CD4-positive, alpha-beta T cell treated with Interleukin-6 at 100 ng/mL for 8 hours (primary cell): ENCODE measurements at regions not wholly inside any gene's neighbourhood (a gene's known extent, or its start where the extent isn't known, plus 50 kb on each side); places are given as distances from the start of the nearest gene placed in this dataset.

Experiments used
- DNase-seq: peaks from one replicate; pipeline ENCODE4 v3.0.0-alpha.2; 2020; ENCODE audit warnings: mixed read lengths, low spot score

GRCh38 chr13:39938596-39938995, 283.1 kb downstream of the COG6 start:
- DNase-seq = no peak

DNA sequence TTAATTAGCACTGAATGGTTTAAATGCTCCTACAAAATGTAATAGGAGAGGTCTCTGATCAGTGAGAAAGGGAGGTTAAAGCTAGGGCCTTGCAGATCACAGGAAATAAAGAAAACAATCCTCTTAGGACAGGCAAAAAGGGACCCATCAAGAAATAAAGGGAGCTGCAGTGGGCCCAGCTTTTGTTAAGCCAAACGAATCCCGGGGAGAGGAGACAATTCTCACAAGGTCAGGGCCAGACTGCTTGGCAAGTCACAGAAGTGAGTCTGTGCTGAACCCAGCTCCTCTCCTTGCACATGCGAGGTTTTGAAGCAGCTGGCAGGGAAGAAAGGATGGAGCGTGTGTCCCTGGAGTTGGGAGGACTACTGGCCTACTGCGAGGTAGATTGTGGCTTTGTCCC, 285.8 kb downstream of the COG6 start:
- DNase-seq = no peak

GRCh38 chr13:39941911-39942551, 286.6 kb downstream of the COG6 start:
- DNase-seq = no peak

DNA sequence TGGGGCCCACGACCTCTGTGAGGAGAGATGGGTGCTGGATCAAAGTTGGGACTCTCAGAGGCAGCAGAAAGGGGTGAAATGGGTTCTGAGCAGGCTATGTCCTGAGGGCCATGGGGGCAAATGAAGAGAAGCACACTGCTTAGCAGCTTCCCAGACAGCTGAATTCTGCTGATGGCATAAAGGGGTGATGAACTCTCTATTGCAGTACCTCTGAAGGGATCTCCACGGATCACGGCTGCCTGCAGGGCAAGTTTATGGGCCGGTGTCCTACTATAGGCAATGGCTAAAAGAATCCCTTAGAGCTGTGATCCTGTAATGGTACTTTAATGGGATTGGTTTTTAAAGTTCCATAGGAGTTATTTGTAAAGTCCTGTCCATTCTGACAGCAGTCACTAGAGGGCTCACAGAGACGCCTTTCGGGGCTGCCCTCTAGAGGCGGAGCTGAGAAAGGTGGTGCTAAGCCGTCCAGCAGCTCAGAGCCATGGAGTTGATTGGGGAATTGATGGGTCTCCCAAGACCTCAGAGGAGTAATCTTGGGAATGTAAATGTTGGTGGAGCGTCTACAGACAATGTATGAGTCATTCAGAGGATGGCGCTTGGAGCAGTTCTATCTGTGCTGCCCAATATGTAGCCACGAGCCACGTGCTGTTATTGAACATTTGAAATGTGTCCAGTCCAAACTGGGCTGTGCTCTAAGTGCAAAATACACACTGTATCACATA, 287.3 kb downstream of the COG6 start:
- DNase-seq = peak; percentile 75

DNA sequence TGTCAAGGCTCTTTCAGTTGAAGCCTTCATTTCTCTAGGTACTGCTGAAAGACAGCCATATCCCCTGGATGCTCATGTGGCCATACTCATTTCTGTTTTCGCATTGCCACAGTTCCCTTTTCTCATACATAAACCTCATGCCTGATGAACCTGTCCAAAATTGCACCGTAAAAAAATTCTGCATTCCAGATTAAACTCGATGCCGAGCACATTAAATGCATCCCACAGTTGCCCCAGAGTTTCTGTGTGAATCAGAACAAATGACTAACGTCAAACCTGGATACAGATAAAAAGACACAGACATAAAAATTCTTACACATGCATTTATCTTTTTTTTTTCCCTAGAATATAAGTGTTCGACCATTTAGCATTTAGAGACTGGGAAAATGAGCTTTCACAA, 288.2 kb downstream of the COG6 start:
- DNase-seq = no peak

GRCh38 chr13:39945226-39945625, 289.8 kb downstream of the COG6 start:
- DNase-seq = no peak

DNA sequence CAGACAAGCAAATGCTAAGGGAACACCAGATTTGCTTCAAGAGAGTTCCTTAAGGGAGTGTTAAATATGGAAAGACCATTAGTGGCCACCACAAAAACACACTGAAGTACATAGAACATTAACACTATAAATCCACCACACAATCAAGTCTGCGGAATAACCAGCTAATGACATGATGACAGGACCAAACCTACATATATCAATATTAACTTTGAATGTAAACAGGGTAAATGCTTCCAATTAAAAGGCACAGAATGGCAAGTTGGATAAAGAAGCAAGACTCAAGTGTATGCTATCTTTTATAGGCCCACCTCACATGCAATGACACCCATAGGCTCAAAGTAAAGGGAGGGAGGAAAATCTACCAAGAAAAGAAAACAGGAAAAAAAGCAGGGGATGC, 291.3 kb downstream of the COG6 start:
- DNase-seq = no peak

DNA sequence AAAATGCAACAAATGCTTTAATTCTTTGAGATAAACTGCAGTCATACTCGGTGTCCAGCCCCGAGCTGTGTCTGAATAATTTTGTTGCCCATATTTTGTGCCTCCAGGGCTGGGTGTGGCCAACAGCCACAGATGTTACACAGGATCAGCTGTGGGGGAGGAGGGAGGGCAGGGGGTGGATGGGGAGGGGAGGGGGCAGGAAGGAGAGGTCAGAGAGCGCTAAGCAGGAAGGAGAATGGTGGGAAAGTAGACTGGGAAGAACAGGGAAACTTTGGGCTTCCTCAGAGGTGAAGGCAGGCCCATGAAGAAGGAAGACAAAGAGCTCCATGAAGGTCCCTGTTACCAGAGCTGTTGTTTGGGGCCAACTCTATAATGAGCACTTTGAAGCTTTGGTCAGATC, 295.8 kb downstream of the COG6 start:
- no peak for DNase-seq

DNA sequence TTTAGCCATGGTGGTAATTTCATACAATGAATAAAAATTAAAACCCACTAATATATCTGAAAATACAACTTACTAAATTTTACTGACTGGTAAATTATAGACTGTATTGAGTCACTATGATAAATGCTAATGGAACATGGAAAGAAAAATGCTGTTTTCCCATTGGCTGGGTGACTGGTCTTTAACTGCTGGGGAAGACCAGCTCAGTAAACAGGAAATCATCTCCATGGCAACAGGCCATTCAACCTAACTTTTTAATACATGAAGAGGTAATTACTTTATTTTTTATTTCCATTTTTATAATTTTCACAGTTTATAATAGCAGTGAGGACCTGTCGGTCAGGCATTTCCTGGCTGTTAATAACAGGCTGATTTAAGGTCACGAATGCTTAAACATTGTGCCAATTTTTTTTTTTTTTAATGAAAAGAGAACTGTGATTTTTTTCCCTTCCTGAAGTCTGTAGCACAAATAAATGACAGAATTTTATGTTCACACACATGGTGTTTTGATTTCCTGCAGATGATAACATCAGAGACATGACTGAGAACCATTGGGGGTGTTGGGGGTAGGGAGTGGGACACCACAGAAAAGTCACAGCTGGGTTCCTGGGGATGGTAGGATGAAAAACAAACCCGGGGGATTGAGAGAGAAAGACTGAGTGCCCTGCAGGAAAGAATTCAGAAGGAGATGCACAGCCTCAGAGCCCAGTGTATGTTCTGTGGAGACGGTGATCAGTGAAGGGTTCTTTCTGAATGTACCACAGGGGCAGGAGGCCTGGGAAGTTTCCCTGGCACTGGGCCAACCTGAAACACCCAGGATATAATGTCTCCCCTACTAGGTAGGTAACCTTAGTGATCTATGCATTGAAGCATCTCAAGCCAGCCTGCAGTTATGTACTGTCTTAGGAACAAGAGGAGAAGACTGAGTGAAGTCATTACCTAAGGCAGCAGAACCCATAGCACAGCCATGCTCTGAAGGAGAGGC, 297.1 kb downstream of the COG6 start:
- peak; percentile 31 for DNase-seq

- DNase-seq = no peak
These were observed 299.0 kb downstream of the COG6 start for GRCh38 chr13:39954476-39954875.

DNA sequence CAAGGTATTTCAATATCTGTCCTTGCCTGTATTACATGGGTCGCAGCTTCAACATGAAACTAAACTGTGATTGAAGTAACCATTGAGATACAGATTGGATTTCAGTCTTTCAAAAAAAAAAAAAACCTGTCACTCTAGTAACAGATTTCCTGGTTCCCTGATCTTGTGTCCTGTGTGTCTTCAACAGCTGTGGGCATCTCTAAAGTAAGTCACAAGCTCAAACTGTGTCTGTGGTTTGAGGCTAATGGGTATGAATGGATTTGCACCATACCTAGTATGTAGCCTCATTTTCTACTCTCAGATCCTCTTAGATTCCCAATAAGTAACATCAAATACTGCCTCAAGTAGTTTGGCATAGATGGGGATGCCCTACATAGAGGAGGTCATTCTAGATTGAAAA, 300.1 kb downstream of the COG6 start:
- no peak for DNase-seq

- DNase-seq = peak; percentile 24
These were observed 300.6 kb downstream of the COG6 start for GRCh38 chr13:39956036-39956435.

DNA sequence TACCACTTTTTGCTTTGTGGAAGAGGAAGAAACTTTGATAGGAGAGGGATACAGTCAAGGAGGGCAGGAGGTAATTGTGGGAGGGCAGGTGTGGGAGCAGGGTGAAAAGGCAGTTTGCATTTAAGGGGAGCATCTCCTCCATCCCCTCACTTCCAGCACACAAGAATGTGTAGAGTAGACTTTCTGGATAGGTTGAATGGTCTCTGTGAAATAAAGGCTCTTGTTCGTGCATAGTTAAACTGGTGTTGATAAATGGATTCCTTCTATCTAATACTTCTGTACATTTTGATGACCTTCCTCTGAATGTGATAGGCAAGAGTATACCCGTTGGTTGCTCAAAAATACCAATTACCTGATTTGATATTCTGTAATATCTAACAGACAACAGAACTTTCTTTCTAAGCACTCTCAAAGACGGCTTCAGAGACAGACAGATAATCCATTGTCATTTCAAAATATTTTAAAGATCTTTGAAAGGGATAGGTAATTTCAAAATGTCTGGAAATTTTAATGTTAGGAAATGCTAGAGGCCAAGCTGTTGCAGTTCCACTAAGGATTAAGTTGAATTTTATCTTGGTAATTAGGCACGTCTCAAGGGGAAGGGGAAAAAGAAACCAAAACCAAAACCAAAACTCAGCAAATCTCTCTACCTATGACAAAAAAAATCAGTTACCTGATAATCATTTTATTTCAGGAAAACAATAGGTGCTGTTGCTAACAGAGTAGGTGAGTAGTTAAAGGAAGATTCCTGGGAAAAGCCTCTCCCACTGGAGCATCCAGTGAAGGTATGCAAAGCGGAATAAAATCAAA, 302.6 kb downstream of the COG6 start:
- peak; percentile 3 for DNase-seq

- DNase-seq = no peak
These were observed 304.2 kb downstream of the COG6 start for GRCh38 chr13:39959497-39960144.

DNA sequence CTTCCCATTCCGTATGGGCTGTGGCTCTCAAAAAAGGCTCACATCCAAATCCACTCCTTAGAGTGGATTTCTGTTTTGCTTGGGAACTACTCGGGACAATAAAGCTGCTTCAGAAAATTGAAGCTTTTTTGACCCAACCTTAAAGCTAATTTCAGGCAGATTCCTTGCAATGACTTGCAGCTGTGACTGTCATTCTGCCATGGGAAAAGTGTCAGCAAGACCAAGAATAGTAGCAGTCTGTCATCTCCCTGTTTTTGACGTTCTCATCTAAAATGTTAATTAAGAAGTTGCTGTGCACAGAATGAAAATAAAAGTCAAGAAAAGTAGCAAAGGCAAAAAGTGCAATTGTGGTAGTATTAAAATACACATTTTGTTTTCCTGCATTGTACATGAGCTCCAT, 304.7 kb downstream of the COG6 start:
- no peak for DNase-seq

- DNase-seq = no peak
These were observed 305.6 kb downstream of the COG6 start for GRCh38 chr13:39961036-39961435.

GRCh38 chr13:39963612-39964011, 308.1 kb downstream of the COG6 start:
- no peak for DNase-seq

DNA sequence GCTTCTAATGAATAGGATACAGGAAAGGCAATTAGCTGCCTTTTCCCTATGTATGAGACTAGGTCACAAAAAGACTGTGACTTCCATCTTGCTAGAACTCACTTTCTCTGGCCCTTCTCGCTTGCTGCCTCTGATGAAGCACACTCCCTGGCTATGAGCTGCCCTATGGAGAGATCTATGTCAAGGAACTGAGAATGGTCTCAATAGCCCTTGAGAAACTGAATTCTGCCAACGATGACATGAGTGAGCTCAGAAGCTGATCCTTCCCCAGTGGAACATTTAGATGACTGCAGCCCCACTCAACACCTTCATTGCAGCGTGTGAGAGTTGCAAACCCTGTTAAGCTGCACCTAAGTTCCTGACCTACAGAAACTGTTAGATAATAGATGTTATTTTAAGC, 309.8 kb downstream of the COG6 start:
- DNase-seq = no peak

- no peak for DNase-seq
These were observed 311.9 kb downstream of the COG6 start for GRCh38 chr13:39967199-39967959.

DNA sequence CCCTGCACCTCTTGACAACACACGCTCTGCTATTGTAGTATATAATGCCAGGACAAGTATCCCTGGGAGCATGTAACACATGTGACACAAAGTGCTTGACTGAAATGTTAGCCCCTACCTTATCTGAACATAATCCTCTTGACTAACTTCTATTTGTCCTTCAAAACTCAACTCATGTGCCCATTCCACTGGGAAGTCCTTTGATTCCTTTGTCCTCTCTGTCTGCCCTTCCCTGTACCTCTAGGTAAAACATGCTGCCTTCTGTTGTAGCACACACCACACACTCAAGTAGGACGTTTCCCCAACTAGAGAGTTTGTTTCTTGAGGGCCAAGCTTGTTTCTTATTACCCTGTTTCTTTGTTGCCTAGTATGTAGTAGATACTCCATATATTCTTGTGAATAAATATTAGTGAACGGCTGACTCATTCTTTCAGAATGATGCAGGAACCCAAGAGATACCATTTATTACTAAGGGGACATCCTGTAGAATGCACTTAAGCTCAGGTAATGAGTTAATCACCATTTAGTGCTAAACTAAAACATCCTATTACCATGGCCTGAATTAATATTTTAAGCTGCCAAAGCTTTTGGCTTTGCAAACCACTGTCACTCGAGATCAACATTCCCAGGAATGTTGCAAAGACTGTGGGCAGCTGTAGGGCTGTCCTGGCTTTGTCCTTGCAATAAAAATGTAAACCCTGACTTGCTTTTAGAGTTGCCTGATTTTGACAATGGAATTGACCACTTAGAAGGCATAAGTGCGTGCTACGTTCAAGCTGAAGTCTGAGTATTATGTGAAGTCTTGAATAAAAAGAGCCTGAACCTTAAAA, 313.4 kb downstream of the COG6 start:
- no peak for DNase-seq
